Stimulated activated naive B cell treated with anti-CD40 and anti-IgM and Interleukin-4, amounts not matched to agents 10 μg/mL and 1 μg/mL and 100 μg/mL, for 72 hours (primary cell): ENCODE measurements at regions not wholly inside any gene's neighbourhood (a gene's known extent, or its start where the extent isn't known, plus 50 kb on each side); places are given as distances from the start of the nearest gene placed in this dataset.
"Not testable (repeated sequence)": the region's sequence is repeated elsewhere in the genome, so short reads cannot be mapped to it uniquely, and the experiment has no call there.

Source experiments
- ATAC-seq, 2 donors: fragments of 150-1000 bp; cut with Tn5 transposase; replicated peaks; 2 replicates each; pipeline ENCODE4 v1.10.0; 2021; ENCODE audit warnings: moderate library complexity in 1 of 2
- DNase-seq: peaks from one replicate; pipeline ENCODE4 v3.0.0; 2021
- H3K27ac Mint-ChIP-seq: one replicate; pipeline ENCODE4 v1.8.0; 2022; ENCODE audit warnings: mild to moderate bottlenecking, mixed read lengths
- H3K27me3 Mint-ChIP-seq, 2 donors: one replicate each; pipeline ENCODE4 v1.8.0; 2022; ENCODE audit warnings: mixed read lengths in 2 of 2
- H3K36me3 Mint-ChIP-seq, 2 donors: one replicate each; pipeline ENCODE4 v1.8.0; 2022; ENCODE audit warnings: mixed read lengths in 2 of 2, mild to moderate bottlenecking in 1 of 2
- H3K4me1 Mint-ChIP-seq, 2 donors: one replicate each; pipeline ENCODE4 v1.8.0; 2022; ENCODE audit warnings: mixed read lengths in 2 of 2, mild to moderate bottlenecking in 1 of 2
- H3K4me3 Mint-ChIP-seq, 2 donors: one replicate each; pipeline ENCODE4 v1.8.0; 2022; ENCODE audit warnings: mild to moderate bottlenecking in 2 of 2, mixed read lengths in 2 of 2, moderate library complexity in 1 of 2
- H3K9me3 Mint-ChIP-seq, 2 donors: one replicate each; pipeline ENCODE4 v1.8.0; 2022; ENCODE audit warnings: mixed read lengths in 2 of 2, mild to moderate bottlenecking in 1 of 2

- Mint-ChIP-seq H3K4me1 (no peaks in the 10 kb centered on the region), H3K9me3 (peaks cover 0 to 2% of the 10 kb centered on the region in 2 donors), H3K27ac (no peak overlapping the region), H3K36me3 (no peaks in the 10 kb centered on the region), H3K27me3 (no peaks in the 10 kb centered on the region), H3K4me3 (no peak overlapping the region)
- no peak for DNase-seq
- ATAC-seq = no peak
These were observed 1656.5 kb downstream of the EFNA5 start for GRCh38 chr5:106014262-106014661.

GRCh38 chr5:106006242-106006641 is 1664.5 kb downstream of the EFNA5 start:
- Mint-ChIP-seq H3K27ac (no peak overlapping the region), H3K4me3 (no peak overlapping the region), H3K4me1 (no peaks in the 10 kb centered on the region), H3K27me3 (no peaks in the 10 kb centered on the region), H3K9me3 (peaks cover 6 to 7% of the 10 kb centered on the region in 2 donors), H3K36me3 (no peaks in the 10 kb centered on the region)
- ATAC-seq (no peak), DNase-seq (no peak)

- not testable (repeated sequence) for H3K27me3 Mint-ChIP-seq, H3K4me3 Mint-ChIP-seq, H3K27ac Mint-ChIP-seq, H3K4me1 Mint-ChIP-seq, ATAC-seq, DNase-seq, H3K36me3 Mint-ChIP-seq
- peaks cover 6 to 11% of the 10 kb centered on the region in 2 donors for H3K9me3 Mint-ChIP-seq
These were observed 1671.7 kb downstream of the EFNA5 start for GRCh38 chr5:105998991-105999390.

- H3K9me3 Mint-ChIP-seq = peaks cover 3% of the 10 kb centered on the region in 2 donors
- no peak for DNase-seq
- no peaks in the 10 kb centered on the region for H3K4me1 Mint-ChIP-seq
- no peaks in the 10 kb centered on the region for H3K36me3 Mint-ChIP-seq
- no peak overlapping the region for H3K27ac Mint-ChIP-seq
- no peak for ATAC-seq
- no peaks in the 10 kb centered on the region for H3K27me3 Mint-ChIP-seq
- H3K4me3 Mint-ChIP-seq = no peak overlapping the region
These were observed 1677.7 kb downstream of the EFNA5 start for GRCh38 chr5:105993027-105993426.

- H3K27ac Mint-ChIP-seq = no peak overlapping the region
- H3K4me3 Mint-ChIP-seq = no peak overlapping the region
- no peaks in the 10 kb centered on the region for H3K27me3 Mint-ChIP-seq
- DNase-seq = no peak
- H3K4me1 Mint-ChIP-seq = no peaks in the 10 kb centered on the region
- peaks cover 0 to 1% of the 10 kb centered on the region in 2 donors for H3K9me3 Mint-ChIP-seq
- no peaks in the 10 kb centered on the region for H3K36me3 Mint-ChIP-seq
- no peak for ATAC-seq
These were observed 1688.2 kb downstream of the EFNA5 start for GRCh38 chr5:105982526-105982925.

GRCh38 chr5:105978011-105978410 is 1692.7 kb downstream of the EFNA5 start:
- no peak overlapping the region for H3K27ac Mint-ChIP-seq
- DNase-seq (no peak), ATAC-seq (no peak)
- H3K9me3 Mint-ChIP-seq = peaks cover 0 to 1% of the 10 kb centered on the region in 2 donors
- no peaks in the 10 kb centered on the region for H3K36me3 Mint-ChIP-seq
- no peaks in the 10 kb centered on the region for H3K4me1 Mint-ChIP-seq
- no peaks in the 10 kb centered on the region for H3K27me3 Mint-ChIP-seq
- no peak overlapping the region for H3K4me3 Mint-ChIP-seq

- ATAC-seq (no peak), DNase-seq (no peak)
- Mint-ChIP-seq H3K27me3 (no peaks in the 10 kb centered on the region), H3K36me3 (no peaks in the 10 kb centered on the region), H3K27ac (no peak overlapping the region), H3K9me3 (peaks cover 0 to 1% of the 10 kb centered on the region in 2 donors), H3K4me3 (no peak overlapping the region), H3K4me1 (no peaks in the 10 kb centered on the region)
These were observed 1693.6 kb downstream of the EFNA5 start for GRCh38 chr5:105977163-105977562.

GRCh38 chr5:105970919-105971318 is 1699.8 kb downstream of the EFNA5 start:
- Mint-ChIP-seq H3K4me1 (no peaks in the 10 kb centered on the region), H3K27ac (no peak overlapping the region), H3K4me3 (no peak overlapping the region), H3K9me3 (peaks cover 0 to 3% of the 10 kb centered on the region in 2 donors), H3K27me3 (no peaks in the 10 kb centered on the region), H3K36me3 (no peaks in the 10 kb centered on the region)
- DNase-seq (no peak), ATAC-seq (no peak)

GRCh38 chr5:105968981-105969380 is 1701.8 kb downstream of the EFNA5 start:
- H3K36me3 Mint-ChIP-seq = no peaks in the 10 kb centered on the region
- H3K4me3 Mint-ChIP-seq = no peak overlapping the region
- DNase-seq = no peak
- no peaks in the 10 kb centered on the region for H3K4me1 Mint-ChIP-seq
- ATAC-seq = no peak
- no peak overlapping the region for H3K27ac Mint-ChIP-seq
- H3K9me3 Mint-ChIP-seq = peaks cover 0 to 3% of the 10 kb centered on the region in 2 donors
- H3K27me3 Mint-ChIP-seq = no peaks in the 10 kb centered on the region

- H3K27me3 Mint-ChIP-seq = no peaks in the 10 kb centered on the region
- H3K36me3 Mint-ChIP-seq = no peaks in the 10 kb centered on the region
- DNase-seq (no peak), ATAC-seq (no peak)
- peaks cover 0 to 3% of the 10 kb centered on the region in 2 donors for H3K9me3 Mint-ChIP-seq
- H3K4me3 Mint-ChIP-seq = no peak overlapping the region
- H3K4me1 Mint-ChIP-seq = no peaks in the 10 kb centered on the region
- H3K27ac Mint-ChIP-seq = no peak overlapping the region
These were observed 1707.0 kb downstream of the EFNA5 start for GRCh38 chr5:105963696-105964255.

GRCh38 chr5:105961572-105961971 is 1709.2 kb downstream of the EFNA5 start:
- DNase-seq = no peak
- Mint-ChIP-seq H3K4me3 (no peak overlapping the region), H3K9me3 (no peaks in the 10 kb centered on the region), H3K27ac (no peak overlapping the region), H3K36me3 (no peaks in the 10 kb centered on the region), H3K27me3 (no peaks in the 10 kb centered on the region), H3K4me1 (no peaks in the 10 kb centered on the region)
- ATAC-seq = no peak

GRCh38 chr5:105956456-105957196 is 1714.1 kb downstream of the EFNA5 start:
- no peaks in the 10 kb centered on the region for H3K4me1 Mint-ChIP-seq
- H3K9me3 Mint-ChIP-seq = no peaks in the 10 kb centered on the region
- H3K36me3 Mint-ChIP-seq = no peaks in the 10 kb centered on the region
- H3K27me3 Mint-ChIP-seq = no peaks in the 10 kb centered on the region
- no peak overlapping the region for H3K4me3 Mint-ChIP-seq
- DNase-seq = no peak
- H3K27ac Mint-ChIP-seq = no peak overlapping the region
- ATAC-seq = no peak

- H3K4me1 Mint-ChIP-seq = no peaks in the 10 kb centered on the region
- no peaks in the 10 kb centered on the region for H3K27me3 Mint-ChIP-seq
- H3K4me3 Mint-ChIP-seq = no peak overlapping the region
- no peak overlapping the region for H3K27ac Mint-ChIP-seq
- ATAC-seq (no peak), DNase-seq (no peak)
- H3K36me3 Mint-ChIP-seq = no peaks in the 10 kb centered on the region
- H3K9me3 Mint-ChIP-seq = no peaks in the 10 kb centered on the region
These were observed 1716.4 kb downstream of the EFNA5 start for GRCh38 chr5:105954341-105954740.

- no peak for DNase-seq
- Mint-ChIP-seq H3K27ac (no peak overlapping the region), H3K27me3 (no peaks in the 10 kb centered on the region), H3K4me3 (no peak overlapping the region), H3K36me3 (no peaks in the 10 kb centered on the region), H3K9me3 (no peaks in the 10 kb centered on the region), H3K4me1 (no peaks in the 10 kb centered on the region)
- ATAC-seq = no peak
These were observed 1717.1 kb downstream of the EFNA5 start for GRCh38 chr5:105953616-105954015.

GRCh38 chr5:105952875-105953274 is 1717.9 kb downstream of the EFNA5 start:
- H3K27me3 Mint-ChIP-seq = no peaks in the 10 kb centered on the region
- no peaks in the 10 kb centered on the region for H3K9me3 Mint-ChIP-seq
- no peak overlapping the region for H3K27ac Mint-ChIP-seq
- H3K4me3 Mint-ChIP-seq = no peak overlapping the region
- no peak for ATAC-seq
- H3K4me1 Mint-ChIP-seq = no peaks in the 10 kb centered on the region
- DNase-seq = no peak
- H3K36me3 Mint-ChIP-seq = no peaks in the 10 kb centered on the region
